ENCODE measurements at regions not wholly inside any gene's neighbourhood (a gene's known extent, or its start where the extent isn't known, plus 50 kb on each side); places are given as distances from the start of the nearest gene placed in this dataset.
"Not testable (repeated sequence)": the region's sequence is repeated elsewhere in the genome, so short reads cannot be mapped to it uniquely, and the experiment has no call there.

DNA sequence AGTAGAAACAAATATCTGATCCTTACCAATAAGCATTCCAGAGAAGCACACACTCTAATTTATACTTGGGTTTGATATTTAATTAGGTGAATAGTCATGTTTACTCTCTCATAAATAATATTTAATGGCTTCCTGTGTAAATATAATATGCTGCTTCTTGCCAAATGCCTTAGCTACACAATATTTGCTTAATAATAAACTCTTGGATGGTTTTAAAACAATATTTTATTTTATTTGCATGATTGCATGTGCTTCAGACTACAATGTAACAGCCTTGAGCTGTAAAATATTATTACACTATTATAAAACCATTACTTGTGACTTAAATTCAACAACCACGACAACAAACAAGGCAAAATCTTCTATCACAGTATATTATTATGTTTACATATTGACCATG, 542.4 kb upstream of the CHD1 start:
- H3K9me3 ChIP-seq; DNase-seq; H3K36me3 ChIP-seq (ENCODE audit: control insufficient read depth, insufficient read depth, low read length); H3K27me3 Mint-ChIP-seq (ENCODE audit: insufficient read depth, unreplicated experiment); H3K27ac Mint-ChIP-seq (ENCODE audit: unreplicated experiment); intact Hi-C loops (cut with micrococcal nuclease; ENCODE audit: unreplicated experiment); BruUV-seq (replicated peaks); POLR2A ChIA-PET; H3K4me1 Mint-ChIP-seq (ENCODE audit: low read depth, unreplicated experiment); H3K4me3 Mint-ChIP-seq (ENCODE audit: unreplicated experiment); H3K9me3 Mint-ChIP-seq (ENCODE audit: unreplicated experiment); H3K27me3 ChIP-seq (replicated peaks; ENCODE audit: control insufficient read depth, insufficient read depth, low read length); H3K4me1 ChIP-seq; H3K36me3 Mint-ChIP-seq (ENCODE audit: insufficient read depth, unreplicated experiment); H3K4me3 ChIP-seq (ENCODE audit: low read depth, low read length); CTCF ChIA-PET: not testable (repeated sequence)

- not testable (repeated sequence) for H3K4me3 Mint-ChIP-seq (ENCODE audit: unreplicated experiment); BruUV-seq (replicated peaks); H3K27ac Mint-ChIP-seq (ENCODE audit: unreplicated experiment)
These were observed 541.8 kb upstream of the CHD1 start for GRCh38 chr5:99470636-99471035.

GRCh38 chr5:99460701-99461100, 531.9 kb upstream of the CHD1 start:
- Mint-ChIP-seq H3K27me3 (ENCODE audit: insufficient read depth, unreplicated experiment) (no peaks in the 10 kb centered on the region), H3K4me1 (ENCODE audit: low read depth, unreplicated experiment) (peaks cover 5% of the 10 kb centered on the region), H3K4me3 (ENCODE audit: unreplicated experiment) (no peak overlapping the region), H3K27ac (ENCODE audit: unreplicated experiment) (no peak overlapping the region), H3K9me3 (ENCODE audit: unreplicated experiment) (no peaks in the 10 kb centered on the region), H3K36me3 (ENCODE audit: insufficient read depth, unreplicated experiment) (no peaks in the 10 kb centered on the region)
- H3K4me1 ChIP-seq = 0 out of 2 replicates have a peak, but pooled peaks cover 4% of the 10 kb centered on the region
- ChIA-PET CTCF (no interaction called here), POLR2A (no interaction called here)
- H3K27me3 ChIP-seq (replicated peaks; ENCODE audit: control insufficient read depth, insufficient read depth, low read length) = no peaks in the 10 kb centered on the region
- no peak overlapping the region for H3K4me3 ChIP-seq (ENCODE audit: low read depth, low read length)
- intact Hi-C loops (cut with micrococcal nuclease; ENCODE audit: unreplicated experiment) = no loop called here
- H3K9me3 ChIP-seq = no peaks in the 10 kb centered on the region
- no peak for DNase-seq
- H3K36me3 ChIP-seq (ENCODE audit: control insufficient read depth, insufficient read depth, low read length) = no peaks in the 10 kb centered on the region
- TF ChIP-seq CTCF (IDR thresholded peaks at IDR 0.05; ENCODE audit: insufficient read depth in 1 of 2, low read depth in 1 of 2, low read length in 1 of 2, severe bottlenecking in 1 of 2, unreplicated experiment in 1 of 2) = no peak
- BruUV-seq (replicated peaks) = no TSS peak

More at GRCh38 chr5:99470636-99471035, 541.8 kb upstream of the CHD1 start:
- H3K4me1 ChIP-seq; H3K27me3 ChIP-seq (replicated peaks; ENCODE audit: control insufficient read depth, insufficient read depth, low read length); CTCF ChIA-PET; H3K4me3 ChIP-seq (ENCODE audit: low read depth, low read length); intact Hi-C loops (cut with micrococcal nuclease; ENCODE audit: unreplicated experiment); H3K36me3 Mint-ChIP-seq (ENCODE audit: insufficient read depth, unreplicated experiment); H3K9me3 Mint-ChIP-seq (ENCODE audit: unreplicated experiment); H3K27me3 Mint-ChIP-seq (ENCODE audit: insufficient read depth, unreplicated experiment); H3K9me3 ChIP-seq; POLR2A ChIA-PET; H3K36me3 ChIP-seq (ENCODE audit: control insufficient read depth, insufficient read depth, low read length); H3K4me1 Mint-ChIP-seq (ENCODE audit: low read depth, unreplicated experiment); DNase-seq: not testable (repeated sequence)

DNA sequence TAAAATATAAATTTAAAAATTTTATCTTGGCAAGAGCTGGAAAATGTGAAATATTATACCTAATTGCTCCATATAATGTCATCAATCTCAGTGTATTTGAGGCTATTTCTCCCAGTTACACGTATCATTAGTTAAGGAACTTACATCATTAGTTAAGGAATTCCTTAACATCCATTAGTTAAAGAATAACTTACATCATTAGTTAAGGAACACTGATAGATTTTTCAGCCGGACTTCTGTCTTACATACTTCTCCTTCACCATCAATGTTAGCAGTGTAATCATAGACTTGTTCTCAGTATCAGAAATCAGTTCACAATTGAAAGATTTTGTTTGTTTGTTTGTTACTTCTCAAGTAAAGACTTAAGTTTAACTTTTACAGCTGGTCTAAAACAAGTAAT, 524.4 kb upstream of the CHD1 start:
- Histone ChIP-seq H3K4me1 (no peaks in the 10 kb centered on the region), H3K4me3 (ENCODE audit: low read depth, low read length) (no peak overlapping the region), H3K27me3 (replicated peaks; ENCODE audit: control insufficient read depth, insufficient read depth, low read length) (no peaks in the 10 kb centered on the region), H3K9me3 (no peaks in the 10 kb centered on the region), H3K36me3 (ENCODE audit: control insufficient read depth, insufficient read depth, low read length) (no peaks in the 10 kb centered on the region)
- Mint-ChIP-seq H3K4me1 (ENCODE audit: low read depth, unreplicated experiment) (no peaks in the 10 kb centered on the region), H3K36me3 (ENCODE audit: insufficient read depth, unreplicated experiment) (no peaks in the 10 kb centered on the region), H3K27ac (ENCODE audit: unreplicated experiment) (no peak overlapping the region), H3K9me3 (ENCODE audit: unreplicated experiment) (no peaks in the 10 kb centered on the region), H3K4me3 (ENCODE audit: unreplicated experiment) (no peak overlapping the region), H3K27me3 (ENCODE audit: insufficient read depth, unreplicated experiment) (no peaks in the 10 kb centered on the region)
- CTCF ChIA-PET = no interaction called here
- no peak for DNase-seq
- TF ChIP-seq CTCF (IDR thresholded peaks at IDR 0.05; ENCODE audit: insufficient read depth in 1 of 2, low read depth in 1 of 2, low read length in 1 of 2, severe bottlenecking in 1 of 2, unreplicated experiment in 1 of 2) = no peak
- BruUV-seq (replicated peaks) = no TSS peak
- POLR2A ChIA-PET = no interaction called here
- intact Hi-C loops (cut with micrococcal nuclease; ENCODE audit: unreplicated experiment) = no loop called here
